GM19395 (cell line): ENCODE measurements at regions not wholly inside any gene's neighbourhood (a gene's known extent, or its start where the extent isn't known, plus 50 kb on each side); places are given as distances from the start of the nearest gene placed in this dataset.

Experiments
- ATAC-seq: cut with Tn5 transposase; IDR thresholded peaks from one replicate; pipeline ENCODE4 v1.9.1; 2021; ENCODE audit warnings: mild to moderate bottlenecking, moderate library complexity; ENCODE audit not compliant: unreplicated experiment

DNA sequence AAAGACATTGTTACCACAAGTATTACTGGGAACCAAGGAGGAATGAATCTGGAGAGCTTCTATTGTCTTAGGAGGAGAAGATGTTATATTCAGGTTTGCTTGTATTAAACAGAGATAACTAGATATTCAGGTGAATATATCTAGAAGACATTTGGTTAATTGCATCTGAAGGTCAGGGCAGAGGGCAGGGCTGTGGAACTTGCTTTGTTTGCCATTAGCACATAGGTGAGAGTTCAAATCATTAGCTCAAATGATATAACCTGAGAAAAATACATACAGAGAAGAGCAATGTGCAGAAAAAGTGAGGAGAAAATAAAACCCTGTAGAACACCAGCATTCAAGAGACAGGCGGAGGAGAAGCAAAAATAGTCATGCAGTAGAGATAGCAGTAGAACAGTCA is 116.8 kb downstream of the DNAJB9 start:
- ATAC-seq, result no peak

- ATAC-seq, result no peak
These were observed 127.6 kb downstream of the DNAJB9 start for GRCh38 chr7:108697254-108697653.

- no peak for ATAC-seq
These were observed 141.9 kb downstream of the DNAJB9 start for GRCh38 chr7:108711611-108712010.

GRCh38 chr7:108716783-108717182 is 147.1 kb downstream of the DNAJB9 start:
- no peak for ATAC-seq

DNA sequence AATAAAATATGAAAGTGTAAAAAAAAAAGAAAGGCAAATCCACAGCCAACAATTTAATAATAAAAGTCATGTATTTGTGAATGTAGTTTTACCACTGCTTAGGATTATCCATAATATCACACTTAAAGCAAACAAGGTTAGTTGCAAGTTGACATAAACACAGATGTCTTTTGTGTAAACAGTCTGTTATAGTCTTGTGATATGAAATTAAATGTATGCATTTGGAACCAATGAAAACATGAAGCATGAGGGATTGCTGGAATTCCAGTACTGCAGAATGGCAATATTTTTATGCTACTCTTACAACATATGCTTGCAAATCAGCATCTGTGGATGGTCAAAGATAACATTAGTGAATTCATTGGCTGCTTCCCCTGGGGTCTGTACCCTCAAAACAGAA is 148.1 kb downstream of the DNAJB9 start:
- no peak for ATAC-seq

DNA sequence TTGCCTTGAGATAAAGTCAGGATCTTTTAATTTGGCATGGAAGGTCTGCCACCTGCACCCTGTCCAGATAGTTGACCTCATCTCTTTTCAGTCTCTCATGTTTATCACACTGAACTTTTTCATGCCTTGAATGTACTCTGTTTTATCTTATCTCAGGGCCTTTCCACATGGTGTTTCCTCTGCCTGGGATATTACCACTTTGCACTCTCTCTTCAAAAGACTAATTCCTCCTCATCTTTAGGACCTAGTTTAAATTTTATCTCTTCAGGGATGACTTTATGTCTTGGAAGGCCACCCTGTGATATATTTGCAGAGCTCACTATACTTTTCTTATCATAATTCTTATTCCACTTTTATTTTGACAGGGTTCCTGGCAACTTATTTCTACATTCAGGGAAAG is 150.0 kb downstream of the DNAJB9 start:
- ATAC-seq, result no peak

DNA sequence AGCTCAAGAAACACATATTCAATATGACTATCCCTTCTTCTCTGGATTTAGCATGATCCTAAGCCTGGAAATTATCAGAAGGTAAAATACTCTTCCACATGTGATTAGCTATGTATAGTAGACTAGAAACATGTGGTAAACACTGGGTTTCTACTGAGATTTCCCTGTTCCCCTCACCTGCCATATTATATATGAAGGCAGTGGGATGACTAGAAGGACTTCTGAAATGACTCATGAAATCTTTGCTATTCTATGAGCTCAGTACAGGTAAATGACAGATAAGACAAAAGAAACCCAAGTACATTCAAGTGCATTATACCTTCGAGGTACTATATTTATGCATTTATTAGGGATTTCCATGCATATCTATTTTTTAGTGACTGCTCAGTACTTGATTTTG is 152.9 kb downstream of the DNAJB9 start:
- ATAC-seq, result no peak

DNA sequence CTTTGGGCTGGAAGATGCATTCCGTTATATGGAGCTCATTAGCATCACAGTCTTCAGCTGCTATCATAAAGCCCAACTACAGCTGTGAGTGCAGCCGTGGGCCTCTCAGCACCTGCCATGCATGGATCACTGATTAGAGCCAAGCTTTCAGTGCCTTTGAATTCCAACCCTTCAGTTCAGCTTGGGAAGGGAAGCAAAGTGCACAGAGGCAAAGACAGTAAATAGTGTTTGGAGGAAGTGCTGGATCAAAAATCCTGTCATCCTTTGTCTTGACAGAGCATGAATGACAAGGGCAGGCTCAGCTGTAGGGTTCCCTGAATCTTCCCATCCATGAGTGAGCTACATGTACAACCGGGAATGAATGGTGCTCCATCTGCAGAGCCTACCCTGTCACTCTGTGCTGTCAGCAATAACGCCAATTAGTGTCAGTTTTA is 153.7 kb downstream of the DNAJB9 start:
- no peak for ATAC-seq

DNA sequence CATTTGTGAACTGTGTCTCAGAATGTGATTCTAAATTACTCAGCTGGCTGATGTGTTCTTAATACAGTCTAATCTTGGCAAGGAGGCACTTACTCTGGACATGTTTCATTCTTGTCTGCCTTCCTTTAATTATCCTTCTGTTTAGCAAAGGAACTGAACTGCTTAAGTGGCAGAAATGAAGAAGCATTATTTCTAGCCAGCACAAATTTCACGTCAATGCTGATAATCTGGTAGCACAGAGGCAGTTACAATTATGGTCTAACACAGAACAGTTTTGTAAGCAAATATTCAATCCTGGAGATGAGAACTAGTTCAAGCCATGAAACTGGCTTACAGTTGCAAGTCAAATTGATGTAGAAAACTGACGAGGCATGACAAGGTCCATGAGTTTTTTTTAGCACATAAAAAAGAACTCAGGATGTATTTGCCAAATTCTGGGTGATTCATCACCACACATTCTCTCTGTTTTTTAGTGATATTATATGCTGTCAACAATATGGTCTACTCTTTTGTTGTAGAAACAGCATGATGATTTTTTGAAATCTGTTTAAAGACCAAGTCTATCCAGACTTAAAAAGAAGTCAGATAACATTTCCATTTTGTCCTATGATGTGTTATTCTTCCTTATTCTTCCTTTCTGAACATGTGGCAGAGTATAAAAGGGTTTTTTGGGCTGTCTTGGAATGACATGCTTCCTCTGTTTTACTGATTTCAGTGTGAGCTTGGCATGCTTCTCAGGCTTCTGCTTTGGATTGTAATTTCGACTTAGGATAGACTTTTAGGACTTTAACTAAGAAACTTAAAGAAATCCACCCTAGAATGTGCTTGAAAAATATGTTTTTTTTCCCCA is 154.8 kb downstream of the DNAJB9 start:
- ATAC-seq, result no peak

GRCh38 chr7:108735814-108736213 is 166.1 kb downstream of the DNAJB9 start:
- ATAC-seq, result no peak

- no peak for ATAC-seq
These were observed 166.7 kb downstream of the DNAJB9 start for GRCh38 chr7:108736221-108736891.

- no peak for ATAC-seq
These were observed 201.5 kb downstream of the DNAJB9 start for GRCh38 chr7:108770981-108771745.

DNA sequence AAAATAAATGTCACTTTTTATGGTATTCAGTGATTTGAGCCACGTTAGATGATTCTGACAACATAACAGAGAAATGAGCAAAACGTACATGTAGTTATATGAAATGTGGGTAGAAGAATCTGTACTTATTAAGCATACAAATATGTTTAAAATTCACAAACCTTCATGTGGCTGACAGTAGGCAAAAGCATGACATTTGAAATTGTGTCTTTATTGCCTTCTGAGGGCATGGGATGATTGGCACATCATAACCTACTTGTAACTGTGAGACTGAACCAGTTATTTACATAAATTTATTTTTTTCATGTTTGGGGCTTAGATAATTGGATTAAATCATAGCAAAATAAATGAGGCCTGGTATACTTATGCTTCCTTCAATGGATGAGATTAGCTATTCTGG is 202.2 kb downstream of the DNAJB9 start:
- ATAC-seq, result no peak

- ATAC-seq, result no peak
These were observed 208.3 kb downstream of the DNAJB9 start for GRCh38 chr7:108777966-108778365.

GRCh38 chr7:108789451-108789850 is 219.8 kb downstream of the DNAJB9 start:
- ATAC-seq, result no peak

- ATAC-seq, result no peak
These were observed 224.8 kb downstream of the DNAJB9 start for GRCh38 chr7:108794466-108794865.

- no peak for ATAC-seq
These were observed 233.0 kb downstream of the DNAJB9 start for GRCh38 chr7:108802650-108803049.

- peak; percentile 65 for ATAC-seq
These were observed 236.2 kb downstream of the DNAJB9 start for GRCh38 chr7:108805808-108806397.

DNA sequence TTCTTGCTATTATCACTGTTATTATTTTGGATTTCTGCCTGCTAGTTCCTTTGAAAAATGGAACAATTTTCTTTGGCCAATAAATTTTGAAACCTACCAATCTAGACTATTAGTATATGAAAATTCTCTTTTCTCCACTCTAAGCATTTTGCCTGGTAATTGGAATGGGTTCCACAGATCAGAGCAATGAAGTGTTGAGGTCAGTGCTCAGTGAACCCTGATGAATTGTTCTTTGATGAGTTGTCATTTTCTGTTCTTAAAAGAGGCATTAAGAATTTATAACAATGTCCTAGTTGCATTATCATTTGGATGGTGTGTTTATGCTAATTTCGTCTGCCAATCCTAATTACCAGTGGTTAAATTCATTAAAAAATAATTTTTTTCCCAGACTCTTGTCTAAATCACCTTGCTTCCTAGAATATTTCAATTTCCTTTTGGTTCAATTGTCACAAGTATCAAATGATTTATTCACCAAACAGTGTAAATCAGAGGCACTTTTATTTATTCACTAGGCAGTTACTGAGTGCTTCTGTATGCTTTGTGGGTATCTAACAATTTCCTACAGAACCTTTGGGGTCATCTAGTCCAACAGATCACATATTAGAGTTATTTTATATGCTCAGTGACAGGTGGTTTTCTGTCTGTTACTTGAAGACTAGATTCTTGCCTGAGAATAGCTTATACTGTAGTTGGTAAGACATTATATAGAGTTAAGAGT is 239.0 kb downstream of the DNAJB9 start:
- ATAC-seq, result no peak

- no peak for ATAC-seq
These were observed 239.7 kb downstream of the DNAJB9 start for GRCh38 chr7:108809356-108809755.
